DND-41 (cell line): ENCODE measurements at regions not wholly inside any gene's neighbourhood (a gene's known extent, or its start where the extent isn't known, plus 50 kb on each side); places are given as distances from the start of the nearest gene placed in this dataset.

Experiments
- EZH2 ChIP-seq: IDR thresholded peaks from 3 replicates; pipeline ENCODE4 v1.6.1; 2012; ENCODE audit warnings: borderline replicate concordance, low read depth, mild to moderate bottlenecking, moderate library complexity, low read length, inconsistent platforms; ENCODE audit not compliant: severe bottlenecking
- TF ChIP-seq, protein P1 (sequence below): IDR thresholded peaks from 2 replicates; pipeline ENCODE4 v1.5.1; 2012; ENCODE audit warnings: borderline replicate concordance, low read length, moderate library complexity, mild to moderate bottlenecking; ENCODE audit not compliant: poor library complexity, severe bottlenecking; ENCODE audit errors: extremely low read depth

DNA sequence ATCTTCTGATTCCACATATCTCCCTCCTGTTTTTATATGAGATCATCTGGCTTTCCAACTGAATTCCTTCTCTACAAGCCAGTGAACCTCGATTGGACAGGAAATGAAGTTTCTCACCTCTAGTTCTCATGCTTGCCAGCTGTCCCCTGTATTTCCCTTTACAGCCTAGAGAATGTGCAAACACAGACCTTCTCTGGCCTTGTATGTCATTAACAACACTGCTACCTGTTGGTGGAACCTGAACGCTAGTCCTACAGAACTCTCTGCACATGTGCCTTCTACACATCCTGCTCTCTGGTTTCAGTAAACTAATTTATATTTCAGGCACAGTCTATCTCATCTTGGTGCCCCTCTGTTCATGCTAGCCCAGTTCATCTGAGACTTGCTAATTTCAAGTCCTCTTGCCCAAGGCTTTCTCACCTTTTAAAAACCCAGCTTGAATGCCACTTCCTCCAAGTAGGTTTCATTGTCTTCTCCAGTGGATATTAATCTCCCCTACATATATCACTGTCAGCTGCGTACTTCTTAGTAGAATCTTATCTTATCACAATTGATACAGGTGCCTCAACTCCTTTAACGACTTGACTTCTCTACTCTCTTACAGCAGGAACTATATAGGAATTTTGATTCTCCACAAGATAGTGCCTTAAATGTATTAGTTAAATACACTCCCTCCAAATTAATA, 549.9 kb downstream of the PLPP3 start:
- TF ChIP-seq, protein P1, sequence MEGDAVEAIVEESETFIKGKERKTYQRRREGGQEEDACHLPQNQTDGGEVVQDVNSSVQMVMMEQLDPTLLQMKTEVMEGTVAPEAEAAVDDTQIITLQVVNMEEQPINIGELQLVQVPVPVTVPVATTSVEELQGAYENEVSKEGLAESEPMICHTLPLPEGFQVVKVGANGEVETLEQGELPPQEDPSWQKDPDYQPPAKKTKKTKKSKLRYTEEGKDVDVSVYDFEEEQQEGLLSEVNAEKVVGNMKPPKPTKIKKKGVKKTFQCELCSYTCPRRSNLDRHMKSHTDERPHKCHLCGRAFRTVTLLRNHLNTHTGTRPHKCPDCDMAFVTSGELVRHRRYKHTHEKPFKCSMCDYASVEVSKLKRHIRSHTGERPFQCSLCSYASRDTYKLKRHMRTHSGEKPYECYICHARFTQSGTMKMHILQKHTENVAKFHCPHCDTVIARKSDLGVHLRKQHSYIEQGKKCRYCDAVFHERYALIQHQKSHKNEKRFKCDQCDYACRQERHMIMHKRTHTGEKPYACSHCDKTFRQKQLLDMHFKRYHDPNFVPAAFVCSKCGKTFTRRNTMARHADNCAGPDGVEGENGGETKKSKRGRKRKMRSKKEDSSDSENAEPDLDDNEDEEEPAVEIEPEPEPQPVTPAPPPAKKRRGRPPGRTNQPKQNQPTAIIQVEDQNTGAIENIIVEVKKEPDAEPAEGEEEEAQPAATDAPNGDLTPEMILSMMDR = peak; percentile 33
- no peak for TF ChIP-seq EZH2
